GM21723 (cell line): ENCODE measurements at regions not wholly inside any gene's neighbourhood (a gene's known extent, or its start where the extent isn't known, plus 50 kb on each side); places are given as distances from the start of the nearest gene placed in this dataset.

Experiments used
- ATAC-seq: cut with Tn5 transposase; IDR thresholded peaks from one replicate; pipeline ENCODE4 v1.9.1; 2021; ENCODE audit warnings: mild to moderate bottlenecking, moderate library complexity; ENCODE audit not compliant: unreplicated experiment

DNA sequence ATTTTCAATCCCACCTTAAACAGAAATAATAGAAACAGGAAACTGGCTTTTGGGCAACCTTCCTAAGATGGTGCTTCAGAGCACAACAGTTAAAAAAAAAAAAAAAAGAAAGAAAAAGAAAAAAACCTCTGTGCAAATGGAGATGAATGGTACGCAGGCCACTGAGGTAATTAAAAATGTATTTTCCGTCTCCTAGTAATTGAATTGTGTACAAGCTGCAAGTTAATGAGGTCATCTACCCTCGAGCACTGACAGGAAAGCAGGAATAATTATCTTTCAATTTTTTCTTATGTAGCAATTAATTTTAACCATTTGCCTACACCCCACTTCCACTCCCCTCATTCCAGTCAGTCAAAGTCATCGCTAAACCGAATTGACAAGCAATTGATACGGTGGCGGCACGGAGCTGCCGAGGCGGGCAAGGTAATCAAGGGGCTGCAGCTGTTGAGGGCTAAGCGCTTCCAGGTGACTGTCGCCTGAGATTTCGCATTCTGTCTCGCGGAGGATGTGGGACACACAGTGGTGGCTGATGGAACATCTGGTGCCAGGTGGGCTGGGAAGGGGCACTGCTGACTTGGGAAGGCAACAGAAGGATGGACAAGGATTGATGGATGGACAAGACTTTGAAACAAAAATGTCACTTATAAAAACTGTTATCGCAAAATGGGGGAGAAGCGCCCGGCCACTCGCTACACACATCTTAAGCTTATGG is 109.4 kb downstream of the RCN1 start:
- ATAC-seq = no peak

DNA sequence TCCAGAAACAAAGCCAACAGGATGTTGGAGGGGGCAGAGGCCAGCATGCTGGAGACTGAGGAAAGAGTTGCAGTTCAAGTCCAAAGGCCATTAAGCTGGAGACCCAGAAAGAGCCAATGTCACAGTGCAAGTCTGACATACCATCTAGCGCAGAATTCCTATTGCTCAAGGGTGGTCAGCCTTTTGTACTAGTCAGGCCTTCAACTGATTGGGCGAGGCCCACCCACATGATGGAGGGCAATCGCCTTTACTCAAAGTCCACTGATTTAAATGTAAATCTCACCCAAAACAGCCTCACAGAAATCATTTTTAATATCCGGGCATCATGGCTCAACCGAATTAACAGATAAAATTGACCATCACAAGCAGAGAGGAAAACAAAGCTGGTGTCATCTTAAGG is 113.9 kb downstream of the RCN1 start:
- ATAC-seq = no peak

GRCh38 chr11:32210556-32210955 is 119.7 kb downstream of the RCN1 start:
- ATAC-seq = no peak

- no peak for ATAC-seq
Measured at GRCh38 chr11:32213223-32213622, 122.3 kb downstream of the RCN1 start.

DNA sequence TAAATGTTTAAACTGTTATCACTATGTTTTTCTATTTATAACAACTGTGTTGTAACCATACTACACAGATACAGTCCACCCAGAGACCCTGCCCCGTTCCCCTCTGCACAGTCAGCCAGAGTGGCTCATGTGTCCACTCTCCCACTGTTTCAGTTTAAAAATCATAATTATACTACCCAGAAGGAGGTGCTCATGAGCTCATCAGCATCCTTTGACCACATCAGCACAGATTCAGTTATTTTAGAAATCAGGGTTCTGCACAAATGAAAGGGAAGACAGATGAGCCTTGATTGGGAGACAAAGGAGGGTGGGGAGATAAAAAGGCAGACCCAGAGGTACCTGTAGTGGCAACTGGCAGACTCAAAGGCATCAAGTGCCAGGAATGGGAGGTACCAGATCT is 124.3 kb downstream of the RCN1 start:
- ATAC-seq = no peak

DNA sequence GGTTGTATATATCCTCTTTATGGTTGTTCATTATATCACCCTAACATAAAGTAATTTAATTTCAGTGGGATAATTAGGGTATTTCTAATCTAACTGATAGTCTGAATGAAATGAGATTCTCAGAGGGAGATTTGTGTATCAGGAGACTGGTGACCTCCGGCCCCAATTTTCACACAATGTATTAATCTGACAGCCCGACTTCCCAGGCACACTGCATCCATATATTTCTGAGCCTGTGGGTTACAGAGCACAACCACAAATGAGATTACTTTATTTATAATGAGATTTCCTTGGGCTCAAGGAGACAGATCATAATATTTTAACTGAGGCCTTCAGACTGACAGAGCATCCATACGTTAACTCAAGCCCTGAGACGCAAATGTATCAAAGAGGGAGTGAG is 125.9 kb downstream of the RCN1 start:
- no peak for ATAC-seq

- ATAC-seq = no peak
Measured at GRCh38 chr11:32219320-32219719, 128.4 kb downstream of the RCN1 start.

GRCh38 chr11:32221476-32222032 is 130.7 kb downstream of the RCN1 start:
- ATAC-seq = no peak

- ATAC-seq = no peak
Measured at GRCh38 chr11:32224580-32224979, 133.7 kb downstream of the RCN1 start.

GRCh38 chr11:32225571-32226285 is 134.9 kb downstream of the RCN1 start:
- ATAC-seq = no peak

- ATAC-seq = no peak
Measured at GRCh38 chr11:32226480-32226879, 135.6 kb downstream of the RCN1 start.

- no peak for ATAC-seq
Measured at GRCh38 chr11:32229576-32230240, 138.8 kb downstream of the RCN1 start.

- peak; percentile 92 for ATAC-seq
Measured at GRCh38 chr11:32231909-32232493, 141.1 kb downstream of the RCN1 start.

GRCh38 chr11:32232516-32232915 is 141.6 kb downstream of the RCN1 start:
- no peak for ATAC-seq

- ATAC-seq = no peak
Measured at GRCh38 chr11:32233276-32233675, 142.4 kb downstream of the RCN1 start.

GRCh38 chr11:32233928-32234327 is 143.1 kb downstream of the RCN1 start:
- ATAC-seq = no peak

DNA sequence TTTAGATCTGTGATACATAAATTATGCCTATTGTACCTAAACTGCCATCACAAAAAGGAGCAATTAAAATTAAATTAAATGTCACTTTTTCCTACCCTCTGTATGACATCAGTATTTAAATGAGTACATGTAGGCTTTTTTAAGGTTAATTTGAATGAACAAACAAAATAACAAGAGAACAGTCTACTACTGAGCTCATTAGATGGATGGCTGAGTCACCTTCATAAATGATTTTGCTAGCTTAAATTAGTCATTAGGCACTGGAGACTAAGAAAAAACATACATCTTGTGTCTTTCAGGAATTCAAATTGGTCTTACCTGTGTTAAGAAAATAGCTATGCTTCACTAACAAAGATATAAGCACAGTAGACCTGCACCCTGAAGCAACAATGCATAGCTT is 153.6 kb downstream of the RCN1 start:
- no peak for ATAC-seq

DNA sequence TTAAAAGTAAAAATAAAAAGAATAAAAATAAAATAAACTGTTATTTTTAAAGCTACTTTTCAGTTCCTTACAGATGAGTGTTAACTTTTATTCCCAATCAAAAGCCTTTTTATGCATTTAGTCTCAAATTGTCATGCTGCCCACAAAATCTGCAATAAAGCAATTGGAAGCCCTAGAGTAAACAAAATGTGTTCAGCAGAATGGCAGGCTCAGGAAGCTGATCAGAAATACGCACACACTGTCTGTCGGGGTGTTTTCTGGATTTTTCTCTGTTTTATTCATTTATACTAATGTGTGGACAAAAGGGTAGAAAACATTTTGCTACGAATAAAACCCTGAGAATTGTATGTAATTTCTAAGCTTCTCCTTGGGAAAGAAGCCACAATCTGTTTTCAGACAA is 162.8 kb downstream of the RCN1 start:
- no peak for ATAC-seq

GRCh38 chr11:32255841-32256240 is 165.0 kb downstream of the RCN1 start:
- ATAC-seq = no peak

- no peak for ATAC-seq
Measured at GRCh38 chr11:32256466-32256865, 165.6 kb downstream of the RCN1 start.

DNA sequence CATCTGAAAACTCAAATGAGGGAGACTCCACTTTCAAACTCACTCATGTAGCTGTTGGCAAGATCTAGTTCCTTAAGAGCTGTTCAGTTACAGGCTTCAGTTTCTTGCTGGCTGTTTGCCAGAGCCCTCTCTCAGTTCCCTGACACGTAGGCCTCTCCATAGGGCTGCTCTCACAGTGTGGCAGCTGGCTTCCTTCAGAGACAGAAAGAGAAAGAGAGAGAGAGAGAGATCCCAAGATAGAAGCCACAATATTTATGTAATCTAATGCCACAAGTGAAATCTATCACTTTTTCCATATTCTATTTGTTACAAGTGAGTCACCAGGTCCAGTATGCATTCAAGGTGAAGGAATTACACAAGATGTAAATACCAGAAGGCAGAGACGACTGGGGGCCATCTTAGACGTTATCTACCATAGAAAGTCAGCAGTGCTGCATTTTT is 168.8 kb downstream of the RCN1 start:
- ATAC-seq = peak; percentile 99
